GM19023 (cell line): ENCODE measurements at regions not wholly inside any gene's neighbourhood (a gene's known extent, or its start where the extent isn't known, plus 50 kb on each side); places are given as distances from the start of the nearest gene placed in this dataset.
A peak's percentile ranks its signal among the peaks of the same experiment; 100 is the strongest.

Source experiments
- ATAC-seq: cut with Tn5 transposase; IDR thresholded peaks from one replicate; pipeline ENCODE4 v1.9.1; 2021; ENCODE audit warnings: mild to moderate bottlenecking, moderate library complexity; ENCODE audit not compliant: unreplicated experiment

DNA sequence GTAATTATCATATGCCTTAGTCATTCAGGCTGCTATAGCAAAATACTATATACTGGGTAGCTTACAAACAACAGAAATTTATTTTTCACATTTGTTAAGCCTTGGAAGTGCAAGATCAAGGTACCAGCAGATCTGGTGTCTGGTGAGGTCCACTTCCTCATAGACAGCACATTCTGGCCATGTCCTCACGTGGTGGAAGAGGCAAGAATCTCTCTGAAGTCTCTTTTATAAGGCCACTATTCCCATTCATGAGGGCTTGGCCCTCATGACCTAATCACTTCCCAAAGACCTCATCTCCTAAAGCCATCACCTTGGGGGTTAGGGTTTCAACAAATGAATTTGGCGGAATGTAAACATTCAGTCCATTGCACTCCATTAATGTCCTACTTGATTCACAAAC is 137.5 kb upstream of the C1GALT1 start:
- ATAC-seq, result no peak

GRCh38 chr7:7048213-7048612 is 134.1 kb upstream of the C1GALT1 start:
- no peak for ATAC-seq

DNA sequence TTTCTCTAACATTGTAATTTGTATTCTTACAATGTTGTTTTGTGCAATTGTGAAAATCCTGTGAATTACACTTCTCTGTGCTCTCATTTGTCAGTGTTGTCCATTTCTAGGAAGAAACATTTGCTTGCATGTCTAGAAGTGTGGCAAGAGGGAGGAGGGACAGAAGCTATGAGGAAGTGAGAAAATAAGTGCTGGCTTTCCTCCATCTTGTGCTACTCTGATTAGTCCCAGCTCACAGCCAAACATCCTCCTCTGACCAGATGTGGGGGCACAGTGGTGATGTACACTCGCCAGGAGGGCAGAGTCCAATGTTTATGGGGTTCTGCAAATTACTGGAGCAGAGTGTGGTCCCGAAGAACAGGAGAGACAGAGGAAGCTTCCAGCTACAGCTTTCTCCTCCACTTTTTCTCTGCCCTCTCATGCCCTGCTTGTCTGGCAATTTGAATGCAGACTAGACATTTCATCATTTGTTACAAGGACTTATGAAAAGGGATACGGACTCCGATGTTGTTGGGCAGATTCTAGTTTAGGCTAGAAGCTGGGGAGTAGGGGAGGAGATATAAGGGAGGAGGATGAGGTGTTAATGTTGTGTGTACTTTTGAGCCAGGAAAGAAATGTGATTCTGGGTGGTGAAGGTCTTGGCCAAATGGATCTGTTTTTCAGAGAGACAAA is 131.0 kb upstream of the C1GALT1 start:
- peak; percentile 69 for ATAC-seq

- ATAC-seq, result no peak
Observed at GRCh38 chr7:7054252-7054830, 128.0 kb upstream of the C1GALT1 start.

GRCh38 chr7:7060828-7061599 is 121.3 kb upstream of the C1GALT1 start:
- no peak for ATAC-seq

GRCh38 chr7:7077945-7078344 is 104.4 kb upstream of the C1GALT1 start:
- ATAC-seq, result no peak

DNA sequence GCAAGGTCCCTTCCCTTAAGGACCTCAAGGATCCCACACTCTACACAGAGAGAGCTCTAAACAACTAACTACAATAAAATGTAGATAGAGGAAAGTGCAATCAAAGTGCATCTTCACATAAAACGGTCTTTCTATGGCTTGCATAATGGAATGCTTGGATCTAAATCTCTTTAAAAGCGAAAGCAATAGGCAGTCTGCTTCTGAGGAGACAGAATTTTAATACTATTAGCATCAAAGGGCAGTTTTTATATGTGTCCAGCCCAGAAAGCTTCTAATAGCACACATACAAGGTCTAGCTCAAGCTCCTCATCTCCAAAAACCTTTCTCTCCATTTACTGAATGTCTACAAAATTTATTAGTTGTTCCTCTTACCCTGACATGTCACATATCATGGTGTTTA is 101.5 kb upstream of the C1GALT1 start:
- ATAC-seq, result no peak

DNA sequence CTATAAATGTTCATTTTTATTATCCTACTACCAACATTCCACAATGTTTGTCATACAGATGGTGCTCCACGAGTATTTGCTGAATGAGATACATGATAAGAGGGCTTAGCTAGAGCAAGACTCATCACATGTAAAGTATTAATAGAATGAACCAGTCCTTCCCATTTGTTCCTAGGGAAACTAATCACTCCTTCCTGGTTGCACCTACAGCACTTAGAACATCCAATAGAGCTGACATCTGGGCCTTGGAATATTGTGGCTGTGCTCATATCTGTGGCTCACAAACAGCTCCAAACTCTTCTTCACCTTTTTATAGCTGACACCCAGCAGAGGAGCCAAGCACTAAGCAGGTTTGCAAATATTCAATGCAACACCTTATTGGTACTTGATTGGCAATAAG is 91.9 kb upstream of the C1GALT1 start:
- no peak for ATAC-seq

GRCh38 chr7:7098280-7098818 is 84.0 kb upstream of the C1GALT1 start:
- ATAC-seq, result no peak

DNA sequence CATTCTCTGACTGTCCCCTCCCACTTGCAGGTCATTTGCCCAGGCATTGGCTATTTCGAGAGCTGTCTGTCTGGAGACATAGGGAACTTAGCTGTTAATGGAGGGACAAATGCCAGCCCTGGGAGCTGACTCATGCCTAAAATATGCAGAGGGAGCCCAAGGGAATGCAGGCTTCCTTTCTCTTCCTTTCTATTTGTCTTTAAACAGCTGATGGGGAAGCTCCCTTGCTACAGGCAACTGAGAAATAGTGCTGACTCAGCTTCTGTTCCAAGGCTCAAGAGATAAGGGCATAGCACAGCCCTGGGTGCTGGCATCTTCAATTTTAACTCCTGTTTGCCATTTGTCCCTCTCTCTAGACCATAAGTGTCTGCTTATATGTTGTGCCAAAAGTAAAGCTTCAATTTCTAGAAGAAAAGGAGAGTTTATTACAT is 82.7 kb upstream of the C1GALT1 start:
- ATAC-seq, result no peak

DNA sequence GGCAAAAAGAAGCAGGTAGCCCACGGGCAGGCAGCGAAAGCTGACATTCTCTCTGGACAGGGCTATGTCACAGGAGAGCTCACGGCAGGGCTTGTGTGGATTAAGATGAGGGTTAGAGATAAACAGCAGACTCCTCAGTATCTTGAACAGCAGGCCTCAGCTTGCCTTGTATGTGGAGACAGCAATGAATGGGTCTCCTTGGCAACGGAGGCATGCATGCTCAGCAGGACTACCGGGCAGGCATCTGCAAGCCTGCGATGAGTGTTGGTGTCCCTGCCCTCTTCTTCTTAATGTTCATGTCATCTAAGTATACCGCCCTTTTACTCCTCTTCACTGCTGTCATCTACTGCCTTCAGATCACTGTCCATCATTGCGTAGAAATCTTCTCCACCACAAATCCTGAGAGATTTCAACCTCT is 81.9 kb upstream of the C1GALT1 start:
- no peak for ATAC-seq

DNA sequence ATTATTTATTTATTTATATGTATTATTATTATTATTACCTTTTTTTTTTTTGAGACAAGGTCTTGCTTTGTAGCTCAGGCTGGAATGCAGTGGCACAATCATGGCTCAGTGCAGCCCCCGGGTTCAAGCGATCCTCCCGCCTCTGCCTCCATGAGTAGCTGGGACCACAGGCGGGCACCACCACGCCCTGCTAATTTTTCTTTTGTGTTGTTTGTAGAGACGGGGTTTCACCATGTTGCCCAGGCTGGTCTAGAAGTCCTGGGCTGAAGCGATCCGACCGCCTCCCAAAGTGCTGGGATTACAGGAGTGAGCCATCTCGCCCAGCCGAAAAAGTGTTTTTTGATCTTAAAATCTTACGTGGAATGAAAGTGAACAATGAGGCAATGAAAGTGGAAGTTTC is 79.4 kb upstream of the C1GALT1 start:
- no peak for ATAC-seq

GRCh38 chr7:7103343-7104313 is 78.7 kb upstream of the C1GALT1 start:
- ATAC-seq, result no peak

DNA sequence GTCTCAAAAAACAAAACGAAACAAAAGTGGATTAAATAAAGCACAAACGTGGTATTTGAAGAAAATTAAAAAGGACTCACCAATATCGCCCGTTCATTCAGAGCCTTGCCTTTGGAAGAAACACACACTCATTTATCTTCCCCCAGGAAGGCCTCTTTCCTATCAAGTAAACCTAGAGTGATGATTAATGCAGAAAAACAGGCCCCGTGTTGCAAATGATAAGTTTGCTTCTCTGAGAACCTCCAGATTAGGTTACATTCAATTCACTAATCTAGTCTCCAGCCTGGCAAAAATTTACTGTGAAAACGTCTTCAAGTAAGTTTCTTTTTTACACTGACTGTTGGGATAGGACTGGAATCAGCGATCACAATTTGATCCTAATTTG is 78.0 kb upstream of the C1GALT1 start:
- ATAC-seq, result no peak

DNA sequence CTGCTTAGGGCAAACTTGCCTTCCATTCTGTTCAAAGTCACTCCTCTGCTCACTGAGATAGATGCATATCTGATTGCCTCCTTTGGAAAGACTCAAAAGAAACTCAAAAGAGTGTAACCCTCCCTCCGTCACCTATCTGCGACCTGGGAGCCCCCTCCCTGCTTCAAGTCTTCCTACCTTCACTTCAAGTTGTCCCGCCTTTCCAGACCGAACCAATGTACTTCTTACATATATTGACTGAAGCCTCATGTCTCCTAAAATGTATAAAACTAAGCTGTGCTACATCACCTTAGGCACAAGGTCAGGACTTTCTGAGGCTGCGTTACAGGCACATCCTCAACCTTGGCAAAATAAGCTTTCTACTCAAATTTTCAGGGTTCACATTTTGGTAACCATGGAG is 77.4 kb upstream of the C1GALT1 start:
- no peak for ATAC-seq

- no peak for ATAC-seq
Observed at GRCh38 chr7:7105800-7106582, 76.4 kb upstream of the C1GALT1 start.

DNA sequence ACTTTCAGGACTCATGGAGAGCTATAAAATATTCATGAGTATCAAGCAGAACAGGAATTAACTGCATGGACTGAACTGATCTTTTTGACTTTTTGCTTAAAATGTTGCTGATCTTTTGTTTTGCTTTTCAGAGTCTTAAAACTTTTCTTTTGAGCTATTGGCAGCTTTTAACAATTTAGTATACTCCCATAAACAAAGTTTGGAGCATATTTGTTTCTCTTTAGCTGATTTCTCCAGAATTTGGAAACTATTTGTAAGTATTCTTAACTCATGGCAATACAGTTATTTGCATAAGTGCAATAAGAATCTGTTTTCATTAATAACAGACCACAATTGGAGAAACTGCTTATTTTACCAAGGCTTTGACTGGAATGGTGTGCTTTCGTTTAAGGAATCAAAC is 73.4 kb upstream of the C1GALT1 start:
- no peak for ATAC-seq

GRCh38 chr7:7109934-7110333 is 72.4 kb upstream of the C1GALT1 start:
- ATAC-seq, result no peak

DNA sequence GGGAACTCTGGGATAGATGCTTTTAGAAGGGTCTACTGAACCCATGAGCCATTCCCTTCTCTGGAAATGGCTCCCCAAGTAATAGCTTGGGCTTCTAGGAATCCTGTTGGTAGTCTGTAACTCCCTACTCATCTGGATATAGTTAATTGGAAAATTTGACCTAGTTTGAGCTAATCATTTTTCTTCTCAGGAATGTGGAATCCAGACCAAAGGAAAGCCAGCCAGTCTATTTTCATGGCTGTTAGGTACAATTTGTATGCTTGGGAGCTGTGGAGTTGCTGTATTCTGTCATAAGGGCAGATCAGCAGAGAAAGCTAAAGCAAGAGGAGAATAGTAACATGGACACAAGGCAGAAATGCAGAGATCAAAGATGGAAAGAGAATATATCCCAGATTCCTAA is 71.6 kb upstream of the C1GALT1 start:
- ATAC-seq, result no peak

DNA sequence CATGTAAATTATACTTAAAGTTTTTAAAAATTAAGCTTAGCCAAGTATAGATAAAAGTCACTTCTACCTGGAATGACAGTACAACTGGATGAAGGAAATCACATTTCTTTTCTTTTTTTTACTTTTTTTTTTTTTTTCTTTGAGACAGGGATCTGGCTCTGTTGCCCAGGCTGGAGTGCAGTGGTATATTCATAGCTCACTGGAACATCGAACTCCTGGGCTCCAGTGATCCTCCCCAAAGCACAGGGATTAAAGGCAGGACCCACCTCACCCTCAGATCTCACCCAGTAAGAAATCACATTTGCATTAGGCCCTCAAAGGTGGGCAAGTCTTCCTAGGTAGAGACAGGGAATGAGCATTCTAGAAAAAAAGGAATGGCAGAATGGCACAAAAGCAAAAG is 69.5 kb upstream of the C1GALT1 start:
- no peak for ATAC-seq
